ENCODE measurements at regions not wholly inside any gene's neighbourhood (a gene's known extent, or its start where the extent isn't known, plus 50 kb on each side); places are given as distances from the start of the nearest gene placed in this dataset.

- Mint-ChIP-seq H3K27ac (no peak overlapping the region), H3K4me1 (no peaks in the 10 kb centered on the region), H3K27me3 (no peaks in the 10 kb centered on the region), H3K9me3 (no peaks in the 10 kb centered on the region), H3K36me3 (ENCODE audit: low read depth) (no peaks in the 10 kb centered on the region), H3K4me3 (no peak overlapping the region)
- ChIA-PET POLR2A (no interaction called here), CTCF (no interaction called here)
- TF ChIP-seq CTCF (IDR thresholded peaks at IDR 0.05), result no peak
- intact Hi-C loops (cut with micrococcal nuclease), result no loop called here
- ATAC-seq (ENCODE audit: low read depth), result no peak
- no peak for DNase-seq
These were observed 82.2 kb upstream of the ATXN7L3B start for GRCh38 chr12:74455429-74455828.

- H3K27me3 Mint-ChIP-seq, result no peaks in the 10 kb centered on the region
- DNase-seq (no peak), ATAC-seq (ENCODE audit: low read depth) (no peak)
- TF ChIP-seq CTCF (IDR thresholded peaks at IDR 0.05), result no peak
- no peaks in the 10 kb centered on the region for H3K4me1 Mint-ChIP-seq
- H3K36me3 Mint-ChIP-seq (ENCODE audit: low read depth), result no peaks in the 10 kb centered on the region
- intact Hi-C loops (cut with micrococcal nuclease), result no loop called here
- H3K27ac Mint-ChIP-seq, result no peak overlapping the region
- H3K9me3 Mint-ChIP-seq, result no peaks in the 10 kb centered on the region
- ChIA-PET CTCF (no interaction called here), POLR2A (no interaction called here)
- no peak overlapping the region for H3K4me3 Mint-ChIP-seq
These were observed 81.2 kb upstream of the ATXN7L3B start for GRCh38 chr12:74456431-74456830.

- H3K4me3 Mint-ChIP-seq, result no peak overlapping the region
- CTCF ChIA-PET, result no interaction called here
- POLR2A ChIA-PET, result no interaction called here
- ATAC-seq (ENCODE audit: low read depth), result no peak
- no peaks in the 10 kb centered on the region for H3K9me3 Mint-ChIP-seq
- TF ChIP-seq CTCF (IDR thresholded peaks at IDR 0.05), result no peak
- H3K27ac Mint-ChIP-seq, result no peak overlapping the region
- H3K4me1 Mint-ChIP-seq, result no peaks in the 10 kb centered on the region
- no peaks in the 10 kb centered on the region for H3K27me3 Mint-ChIP-seq
- no peak for DNase-seq
- intact Hi-C loops (cut with micrococcal nuclease), result no loop called here
- H3K36me3 Mint-ChIP-seq (ENCODE audit: low read depth), result no peaks in the 10 kb centered on the region
These were observed 69.2 kb upstream of the ATXN7L3B start for GRCh38 chr12:74468401-74468800.

- H3K27ac Mint-ChIP-seq, result no peak overlapping the region
- no peak overlapping the region for H3K4me3 Mint-ChIP-seq
- CTCF ChIA-PET, result no interaction called here
- H3K4me1 Mint-ChIP-seq, result no peaks in the 10 kb centered on the region
- POLR2A ChIA-PET, result no interaction called here
- H3K36me3 Mint-ChIP-seq (ENCODE audit: low read depth), result no peaks in the 10 kb centered on the region
- TF ChIP-seq CTCF (IDR thresholded peaks at IDR 0.05), result no peak
- no peaks in the 10 kb centered on the region for H3K27me3 Mint-ChIP-seq
- no peaks in the 10 kb centered on the region for H3K9me3 Mint-ChIP-seq
- intact Hi-C loops (cut with micrococcal nuclease), result no loop called here
- ATAC-seq (ENCODE audit: low read depth) (no peak), DNase-seq (no peak)
These were observed 61.4 kb upstream of the ATXN7L3B start for GRCh38 chr12:74476234-74476633.

DNA sequence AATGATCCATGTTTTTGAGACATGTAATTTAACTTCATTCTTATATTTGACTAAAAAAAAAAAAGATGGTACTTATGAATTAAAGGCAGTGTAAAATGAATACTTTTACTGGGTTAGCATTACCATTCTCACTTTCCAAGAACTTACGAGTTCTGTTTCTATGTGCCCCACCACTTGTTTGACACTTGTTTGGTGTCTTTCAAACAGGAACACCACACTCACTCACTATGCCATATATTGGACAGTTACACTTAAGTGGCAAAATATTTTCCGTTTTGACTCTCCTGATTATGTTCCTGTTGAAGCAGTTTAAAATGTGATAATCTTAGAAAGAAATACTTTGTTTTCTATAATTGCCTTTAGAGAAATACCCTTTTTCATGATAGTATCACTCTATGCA lies 56.6 kb upstream of the ATXN7L3B start:
- POLR2A ChIA-PET, result no interaction called here
- no peak for ATAC-seq (ENCODE audit: low read depth)
- no peak for DNase-seq
- no peaks in the 10 kb centered on the region for H3K27me3 Mint-ChIP-seq
- no peak for TF ChIP-seq CTCF (IDR thresholded peaks at IDR 0.05)
- CTCF ChIA-PET, result no interaction called here
- no peaks in the 10 kb centered on the region for H3K36me3 Mint-ChIP-seq (ENCODE audit: low read depth)
- no peak overlapping the region for H3K27ac Mint-ChIP-seq
- no peaks in the 10 kb centered on the region for H3K9me3 Mint-ChIP-seq
- H3K4me1 Mint-ChIP-seq, result no peaks in the 10 kb centered on the region
- no peak overlapping the region for H3K4me3 Mint-ChIP-seq
- intact Hi-C loops (cut with micrococcal nuclease), result no loop called here

Measured in activated B cell treated with CpG ODN at 0.5 μM for 24 hours (primary cell).